ENCODE measurements at regions not wholly inside any gene's neighbourhood (a gene's known extent, or its start where the extent isn't known, plus 50 kb on each side); places are given as distances from the start of the nearest gene placed in this dataset.

DNA sequence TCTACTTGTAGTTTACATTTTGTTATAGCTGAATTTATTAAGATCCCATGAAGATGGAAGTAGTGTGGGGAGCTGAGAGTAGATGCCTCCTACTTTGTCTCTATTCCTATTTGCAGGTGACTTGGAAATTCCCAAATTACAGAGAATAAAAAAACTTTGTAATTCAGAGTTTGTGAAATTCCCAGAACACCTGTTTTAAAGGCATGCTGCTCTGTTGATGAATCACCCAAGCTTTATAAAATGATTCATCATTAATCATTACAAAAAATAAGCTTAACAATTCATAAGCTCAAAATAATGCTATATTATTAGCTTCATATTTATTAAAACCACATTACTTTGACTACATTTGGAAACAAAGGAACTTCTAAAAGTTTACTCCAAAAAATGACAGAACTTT, 856.3 kb downstream of the RPA4 start:
- no peak for TF ChIP-seq CTCF (optimal IDR thresholded peaks at IDR 0.05 in 1 of 3, IDR thresholded peaks at IDR 0.05 in 1 of 3, conservative IDR thresholded peaks at IDR 0.05 in 1 of 3; ENCODE audit: extremely low read depth in 1 of 3, insufficient read depth in 2 of 3, low read length in 3 of 3)
- no peak for TF ChIP-seq EZH2 (IDR thresholded peaks at IDR 0.05; ENCODE audit: low read length)

Measured in keratinocyte (primary cell).